HL-60 (cell line): ENCODE measurements at regions not wholly inside any gene's neighbourhood (a gene's known extent, or its start where the extent isn't known, plus 50 kb on each side); places are given as distances from the start of the nearest gene placed in this dataset.

Experiments
- DNase-seq, 2 experiments: peaks; one replicate each; pipeline ENCODE4 v3.0.0-alpha.2; 2010 to 2020; ENCODE audit warnings: low read depth in 1 of 2, low spot score in 1 of 2
- H3K27ac ChIP-seq: fragments of 250-450 bp; sonication (Bioruptor Pico); replicated peaks from 2 replicates; pipeline ENCODE4 v1.5.1; 2020; ENCODE audit warnings: mild to moderate bottlenecking, moderate library complexity
- H3K27me3 ChIP-seq: fragments of 250-450 bp; sonication (Bioruptor Pico); 2 replicates; pipeline ENCODE4 v1.5.1; 2021; ENCODE audit warnings: mild to moderate bottlenecking, moderate library complexity; ENCODE audit not compliant: insufficient read depth, poor library complexity, severe bottlenecking
- H3K4me3 ChIP-seq: replicated peaks from 2 replicates; pipeline ENCODE4 v1.5.1; 2011; ENCODE audit warnings: mild to moderate bottlenecking, control low read depth, low read length; ENCODE audit not compliant: insufficient read depth
- GABPA ChIP-seq: IDR thresholded peaks from 2 replicates; pipeline ENCODE4 v1.6.1; 2012; ENCODE audit warnings: low read depth
- POLR2AphosphoS5 ChIP-seq: IDR thresholded peaks from 2 replicates; pipeline ENCODE4 v1.6.1; 2012; ENCODE audit warnings: low read depth
- SPI1 ChIP-seq: IDR thresholded peaks from 2 replicates; pipeline ENCODE4 v1.6.1; 2012; ENCODE audit warnings: low read depth, mild to moderate bottlenecking, borderline replicate concordance
- TF ChIP-seq, protein P1 (sequence below): IDR thresholded peaks from one replicate; pipeline ENCODE4 v1.5.1; 2011; ENCODE audit warnings: low read length, control low read depth, inconsistent platforms; ENCODE audit not compliant: insufficient read depth
- TF ChIP-seq, protein P2 (sequence below): IDR thresholded peaks from 2 replicates; pipeline ENCODE4 v1.6.1; 2012; ENCODE audit warnings: low read depth; ENCODE audit not compliant: insufficient replicate concordance

DNA sequence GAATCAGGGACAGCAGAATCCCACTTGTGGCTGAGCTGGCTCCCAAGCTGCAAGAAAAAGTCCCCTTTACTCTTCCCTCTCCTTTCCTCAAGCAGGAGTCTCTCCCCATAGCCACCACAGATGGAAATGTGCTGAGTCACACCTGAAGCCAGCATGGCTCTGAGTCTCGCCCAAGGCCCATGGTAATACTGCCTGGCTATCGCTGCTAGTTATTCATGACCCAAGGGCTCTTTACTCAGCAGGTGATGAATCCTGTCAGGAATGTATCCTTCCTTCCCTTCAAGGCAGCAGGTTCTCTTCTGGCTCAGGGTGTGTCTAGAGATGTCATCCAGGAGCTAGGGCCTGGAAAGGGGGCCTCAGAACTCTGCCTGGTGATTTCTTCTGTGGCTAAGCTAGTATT, 403.3 kb upstream of the PTPRD start:
- Histone ChIP-seq H3K27ac (no peak overlapping the region), H3K27me3 (no peaks in the 10 kb centered on the region), H3K4me3 (no peak overlapping the region)
- DNase-seq: no peak
- TF ChIP-seq, protein P1, sequence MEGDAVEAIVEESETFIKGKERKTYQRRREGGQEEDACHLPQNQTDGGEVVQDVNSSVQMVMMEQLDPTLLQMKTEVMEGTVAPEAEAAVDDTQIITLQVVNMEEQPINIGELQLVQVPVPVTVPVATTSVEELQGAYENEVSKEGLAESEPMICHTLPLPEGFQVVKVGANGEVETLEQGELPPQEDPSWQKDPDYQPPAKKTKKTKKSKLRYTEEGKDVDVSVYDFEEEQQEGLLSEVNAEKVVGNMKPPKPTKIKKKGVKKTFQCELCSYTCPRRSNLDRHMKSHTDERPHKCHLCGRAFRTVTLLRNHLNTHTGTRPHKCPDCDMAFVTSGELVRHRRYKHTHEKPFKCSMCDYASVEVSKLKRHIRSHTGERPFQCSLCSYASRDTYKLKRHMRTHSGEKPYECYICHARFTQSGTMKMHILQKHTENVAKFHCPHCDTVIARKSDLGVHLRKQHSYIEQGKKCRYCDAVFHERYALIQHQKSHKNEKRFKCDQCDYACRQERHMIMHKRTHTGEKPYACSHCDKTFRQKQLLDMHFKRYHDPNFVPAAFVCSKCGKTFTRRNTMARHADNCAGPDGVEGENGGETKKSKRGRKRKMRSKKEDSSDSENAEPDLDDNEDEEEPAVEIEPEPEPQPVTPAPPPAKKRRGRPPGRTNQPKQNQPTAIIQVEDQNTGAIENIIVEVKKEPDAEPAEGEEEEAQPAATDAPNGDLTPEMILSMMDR: no peak
- TF ChIP-seq, protein P2, sequence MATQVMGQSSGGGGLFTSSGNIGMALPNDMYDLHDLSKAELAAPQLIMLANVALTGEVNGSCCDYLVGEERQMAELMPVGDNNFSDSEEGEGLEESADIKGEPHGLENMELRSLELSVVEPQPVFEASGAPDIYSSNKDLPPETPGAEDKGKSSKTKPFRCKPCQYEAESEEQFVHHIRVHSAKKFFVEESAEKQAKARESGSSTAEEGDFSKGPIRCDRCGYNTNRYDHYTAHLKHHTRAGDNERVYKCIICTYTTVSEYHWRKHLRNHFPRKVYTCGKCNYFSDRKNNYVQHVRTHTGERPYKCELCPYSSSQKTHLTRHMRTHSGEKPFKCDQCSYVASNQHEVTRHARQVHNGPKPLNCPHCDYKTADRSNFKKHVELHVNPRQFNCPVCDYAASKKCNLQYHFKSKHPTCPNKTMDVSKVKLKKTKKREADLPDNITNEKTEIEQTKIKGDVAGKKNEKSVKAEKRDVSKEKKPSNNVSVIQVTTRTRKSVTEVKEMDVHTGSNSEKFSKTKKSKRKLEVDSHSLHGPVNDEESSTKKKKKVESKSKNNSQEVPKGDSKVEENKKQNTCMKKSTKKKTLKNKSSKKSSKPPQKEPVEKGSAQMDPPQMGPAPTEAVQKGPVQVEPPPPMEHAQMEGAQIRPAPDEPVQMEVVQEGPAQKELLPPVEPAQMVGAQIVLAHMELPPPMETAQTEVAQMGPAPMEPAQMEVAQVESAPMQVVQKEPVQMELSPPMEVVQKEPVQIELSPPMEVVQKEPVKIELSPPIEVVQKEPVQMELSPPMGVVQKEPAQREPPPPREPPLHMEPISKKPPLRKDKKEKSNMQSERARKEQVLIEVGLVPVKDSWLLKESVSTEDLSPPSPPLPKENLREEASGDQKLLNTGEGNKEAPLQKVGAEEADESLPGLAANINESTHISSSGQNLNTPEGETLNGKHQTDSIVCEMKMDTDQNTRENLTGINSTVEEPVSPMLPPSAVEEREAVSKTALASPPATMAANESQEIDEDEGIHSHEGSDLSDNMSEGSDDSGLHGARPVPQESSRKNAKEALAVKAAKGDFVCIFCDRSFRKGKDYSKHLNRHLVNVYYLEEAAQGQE: no peak
- TF ChIP-seq GABPA: no peak
- TF ChIP-seq SPI1: no peak
- no peak for TF ChIP-seq POLR2AphosphoS5

DNA sequence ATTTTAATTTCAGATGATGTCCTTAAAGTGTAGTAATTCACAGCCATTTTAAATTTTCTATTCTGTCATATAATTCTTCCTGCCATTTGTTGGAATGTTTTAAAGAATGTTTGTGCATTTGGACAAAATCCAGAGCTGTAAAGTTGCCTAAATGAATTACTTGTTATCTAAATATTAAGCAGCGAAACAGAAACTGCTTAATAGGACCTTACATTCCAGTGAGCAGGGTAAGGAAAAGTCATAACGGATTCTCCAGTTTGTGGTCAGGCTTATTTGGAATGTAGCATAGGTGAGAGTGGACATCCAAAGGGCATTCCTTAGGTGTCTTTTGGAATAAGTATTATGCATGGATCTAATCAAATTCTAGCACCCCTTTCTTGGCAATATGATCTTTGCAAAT, 410.4 kb upstream of the PTPRD start:
- H3K27ac ChIP-seq: no peak overlapping the region
- TF ChIP-seq, protein P1: no peak
- TF ChIP-seq GABPA (no peak), POLR2AphosphoS5 (no peak), SPI1 (no peak)
- TF ChIP-seq, protein P2: no peak
- no peak overlapping the region for H3K4me3 ChIP-seq
- H3K27me3 ChIP-seq: no peaks in the 10 kb centered on the region
- no peak for DNase-seq

DNA sequence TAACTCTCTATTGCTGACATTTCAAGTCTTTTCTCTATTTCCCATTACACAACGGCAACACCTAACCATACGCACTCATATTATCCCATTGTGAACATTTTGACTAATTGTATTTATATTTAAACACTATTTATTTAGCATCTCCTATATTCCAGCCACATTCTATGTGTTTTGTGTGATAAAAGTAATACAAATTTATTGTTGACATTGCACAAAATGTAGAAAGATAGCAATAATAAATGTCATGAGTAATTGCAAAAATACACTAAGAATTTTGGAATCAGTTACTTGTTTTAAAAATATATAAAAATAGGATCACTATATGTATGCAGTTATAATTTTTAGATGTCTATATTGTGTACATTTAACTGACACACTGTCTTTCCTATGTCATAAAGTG, 413.0 kb upstream of the PTPRD start:
- TF ChIP-seq, protein P1: no peak
- TF ChIP-seq, protein P2: no peak
- TF ChIP-seq POLR2AphosphoS5: no peak
- DNase-seq: no peak
- Histone ChIP-seq H3K27me3 (no peaks in the 10 kb centered on the region), H3K27ac (no peak overlapping the region), H3K4me3 (no peak overlapping the region)
